ENCODE measurements at regions not wholly inside any gene's neighbourhood (a gene's known extent, or its start where the extent isn't known, plus 50 kb on each side); places are given as distances from the start of the nearest gene placed in this dataset.

DNA sequence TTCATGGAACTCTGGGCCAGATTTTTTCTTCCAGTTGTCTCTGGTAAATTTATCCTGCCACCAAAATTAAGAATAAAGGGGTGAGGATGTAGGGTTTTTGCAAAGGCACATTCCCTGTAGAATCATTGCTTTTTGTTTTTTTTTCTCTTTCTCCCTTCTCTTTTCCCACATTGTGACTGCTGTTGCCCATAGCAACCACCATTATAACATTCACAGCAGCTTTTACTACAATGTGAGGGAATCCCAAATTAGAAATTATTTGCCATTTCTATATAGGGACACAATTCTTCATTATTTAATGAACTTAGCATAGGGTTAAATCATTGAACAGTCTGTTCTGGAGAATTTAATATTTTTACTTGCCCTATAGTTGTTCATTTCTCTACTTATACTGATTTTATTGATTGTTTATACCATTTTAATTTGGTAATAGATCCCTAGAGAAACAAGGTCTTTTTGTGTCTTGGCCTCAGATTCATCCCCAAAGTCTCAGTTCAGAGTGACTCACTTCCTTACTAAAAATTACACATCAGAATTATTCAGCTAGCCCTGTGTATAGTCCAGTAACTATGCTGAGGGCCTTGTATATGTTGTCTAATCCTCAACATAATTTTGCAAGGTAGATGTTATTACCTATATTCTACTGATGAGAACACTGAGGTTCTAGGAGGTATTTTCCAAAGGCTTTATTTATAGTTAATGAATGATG lies 80.8 kb upstream of the ANK2 start:
- peaks cover 9% of the 10 kb centered on the region for H3K9me3 Mint-ChIP-seq
- peaks cover 8% of the 10 kb centered on the region for H3K4me1 Mint-ChIP-seq
- Histone ChIP-seq H3K9ac (ENCODE audit: extremely low read depth, low read length, poor library complexity, severe bottlenecking) (no peak overlapping the region), H3K4me3 (ENCODE audit: low read length) (no peak overlapping the region), H3K27me3 (ENCODE audit: control insufficient read depth, insufficient read depth, low read length, poor library complexity, severe bottlenecking) (no peaks in the 10 kb centered on the region), H3K4me1 (ENCODE audit: control insufficient read depth, insufficient read depth, low read length) (no peaks in the 10 kb centered on the region), H3K9me3 (ENCODE audit: control insufficient read depth, low read length) (peaks cover 8% of the 10 kb centered on the region), H3K36me3 (ENCODE audit: control insufficient read depth, insufficient read depth, low read length) (peaks cover 19% of the 10 kb centered on the region), H3K27ac (ENCODE audit: low read depth, low read length) (no peak overlapping the region)
- H3K4me3 Mint-ChIP-seq, result no peak overlapping the region
- TF ChIP-seq, protein P1, sequence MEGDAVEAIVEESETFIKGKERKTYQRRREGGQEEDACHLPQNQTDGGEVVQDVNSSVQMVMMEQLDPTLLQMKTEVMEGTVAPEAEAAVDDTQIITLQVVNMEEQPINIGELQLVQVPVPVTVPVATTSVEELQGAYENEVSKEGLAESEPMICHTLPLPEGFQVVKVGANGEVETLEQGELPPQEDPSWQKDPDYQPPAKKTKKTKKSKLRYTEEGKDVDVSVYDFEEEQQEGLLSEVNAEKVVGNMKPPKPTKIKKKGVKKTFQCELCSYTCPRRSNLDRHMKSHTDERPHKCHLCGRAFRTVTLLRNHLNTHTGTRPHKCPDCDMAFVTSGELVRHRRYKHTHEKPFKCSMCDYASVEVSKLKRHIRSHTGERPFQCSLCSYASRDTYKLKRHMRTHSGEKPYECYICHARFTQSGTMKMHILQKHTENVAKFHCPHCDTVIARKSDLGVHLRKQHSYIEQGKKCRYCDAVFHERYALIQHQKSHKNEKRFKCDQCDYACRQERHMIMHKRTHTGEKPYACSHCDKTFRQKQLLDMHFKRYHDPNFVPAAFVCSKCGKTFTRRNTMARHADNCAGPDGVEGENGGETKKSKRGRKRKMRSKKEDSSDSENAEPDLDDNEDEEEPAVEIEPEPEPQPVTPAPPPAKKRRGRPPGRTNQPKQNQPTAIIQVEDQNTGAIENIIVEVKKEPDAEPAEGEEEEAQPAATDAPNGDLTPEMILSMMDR (conservative IDR thresholded peaks at IDR 0.05), result no peak
- H3K36me3 Mint-ChIP-seq (ENCODE audit: low read depth), result peaks cover 41% of the 10 kb centered on the region
- no peaks in the 10 kb centered on the region for H3K27me3 Mint-ChIP-seq (ENCODE audit: insufficient read depth)
- no peak overlapping the region for H3K27ac Mint-ChIP-seq
- no peak for DNase-seq

DNA sequence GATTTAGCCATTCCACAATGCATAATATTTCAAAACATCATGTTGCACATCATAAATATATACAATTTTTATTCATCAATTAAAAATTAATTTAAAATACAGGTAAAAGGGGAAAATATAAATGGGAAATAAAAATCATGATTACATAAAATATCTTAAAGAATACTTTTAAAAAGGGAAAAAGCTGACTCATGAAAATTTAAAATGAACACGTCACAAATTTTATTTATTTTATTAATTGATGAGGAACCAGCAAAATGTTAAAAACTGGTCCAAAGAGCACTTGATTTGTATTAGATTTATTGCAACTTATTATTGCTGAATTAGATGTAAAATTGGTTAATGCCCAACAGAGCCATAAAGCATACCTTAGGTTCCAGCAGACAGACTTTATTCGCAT lies 78.5 kb upstream of the ANK2 start:
- Mint-ChIP-seq H3K27me3 (ENCODE audit: insufficient read depth) (no peaks in the 10 kb centered on the region), H3K36me3 (ENCODE audit: low read depth) (peaks cover 35% of the 10 kb centered on the region), H3K9me3 (no peaks in the 10 kb centered on the region), H3K4me3 (no peak overlapping the region), H3K4me1 (peaks cover 17% of the 10 kb centered on the region), H3K27ac (no peak overlapping the region)
- Histone ChIP-seq H3K9me3 (ENCODE audit: control insufficient read depth, low read length) (no peaks in the 10 kb centered on the region), H3K27me3 (ENCODE audit: control insufficient read depth, insufficient read depth, low read length, poor library complexity, severe bottlenecking) (no peaks in the 10 kb centered on the region), H3K4me3 (ENCODE audit: low read length) (no peak overlapping the region), H3K27ac (ENCODE audit: low read depth, low read length) (no peak overlapping the region), H3K4me1 (ENCODE audit: control insufficient read depth, insufficient read depth, low read length) (no peaks in the 10 kb centered on the region), H3K9ac (ENCODE audit: extremely low read depth, low read length, poor library complexity, severe bottlenecking) (no peak overlapping the region), H3K36me3 (ENCODE audit: control insufficient read depth, insufficient read depth, low read length) (peaks cover 19% of the 10 kb centered on the region)
- DNase-seq, result no peak
- TF ChIP-seq, protein P1 (conservative IDR thresholded peaks at IDR 0.05), result no peak
- 89 to 100% methylated on average over 1 of the region's 2 CpGs for WGBS, 2 experiments (ENCODE audit: insufficient coverage in 1 of 2, insufficient read length in 1 of 2)

DNA sequence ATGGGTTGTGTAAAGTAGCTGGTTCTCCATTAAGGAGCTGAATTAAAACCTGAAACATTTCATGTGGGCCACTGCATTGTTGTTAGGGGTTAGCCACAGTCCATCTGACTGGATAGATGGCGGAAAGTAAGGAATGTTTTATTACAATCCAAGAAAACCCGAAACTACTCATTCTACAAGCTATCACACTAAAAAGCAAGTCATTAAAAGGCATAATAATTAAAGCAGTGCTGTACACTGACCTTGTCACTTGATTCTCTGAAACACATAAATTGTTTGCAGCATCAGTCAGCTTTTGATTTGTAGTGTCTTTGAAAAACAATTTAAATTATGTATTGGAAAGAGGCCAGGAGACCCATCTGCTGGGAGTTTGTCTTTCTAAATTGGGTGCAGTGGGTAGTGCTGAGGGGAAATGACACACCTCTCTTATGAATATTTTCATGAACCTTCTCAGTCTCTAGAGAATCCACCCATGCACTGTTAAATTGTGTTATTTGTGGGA lies 75.7 kb upstream of the ANK2 start:
- Histone ChIP-seq H3K4me3 (ENCODE audit: low read length) (no peak overlapping the region), H3K27me3 (ENCODE audit: control insufficient read depth, insufficient read depth, low read length, poor library complexity, severe bottlenecking) (no peaks in the 10 kb centered on the region), H3K36me3 (ENCODE audit: control insufficient read depth, insufficient read depth, low read length) (peaks cover 17% of the 10 kb centered on the region), H3K27ac (ENCODE audit: low read depth, low read length) (no peak overlapping the region), H3K9ac (ENCODE audit: extremely low read depth, low read length, poor library complexity, severe bottlenecking) (no peak overlapping the region), H3K9me3 (ENCODE audit: control insufficient read depth, low read length) (peaks cover 11% of the 10 kb centered on the region), H3K4me1 (ENCODE audit: control insufficient read depth, insufficient read depth, low read length) (no peaks in the 10 kb centered on the region)
- Mint-ChIP-seq H3K4me3 (no peak overlapping the region), H3K27me3 (ENCODE audit: insufficient read depth) (no peaks in the 10 kb centered on the region), H3K36me3 (ENCODE audit: low read depth) (peaks cover 38% of the 10 kb centered on the region), H3K27ac (no peak overlapping the region), H3K9me3 (peaks cover 7% of the 10 kb centered on the region), H3K4me1 (peaks cover 11% of the 10 kb centered on the region)
- WGBS, 2 experiments (ENCODE audit: insufficient coverage in 1 of 2, insufficient read length in 1 of 2), result 94% methylated on average over 2 of the region's 2 CpGs; no CpG with 5 or more reads in 1 of the 2 experiments
- DNase-seq, result no peak
- TF ChIP-seq, protein P1 (conservative IDR thresholded peaks at IDR 0.05), result no peak

All from endodermal cell (in vitro differentiated cells).